ENCODE measurements at regions not wholly inside any gene's neighbourhood (a gene's known extent, or its start where the extent isn't known, plus 50 kb on each side); places are given as distances from the start of the nearest gene placed in this dataset.

- no peak for TF ChIP-seq CTCF (IDR thresholded peaks at IDR 0.05; ENCODE audit: low read depth, low read length)
- POLR2A ChIA-PET = no interaction called here
- CTCF ChIA-PET = no interaction called here
Measured at GRCh38 chr3:19093084-19093483, 55.2 kb upstream of the KCNH8 start.

GRCh38 chr3:19077388-19077787, 70.9 kb upstream of the KCNH8 start:
- Histone ChIP-seq H3K27ac (ENCODE audit: low read depth, low read length) (no peak overlapping the region), H3K4me3 (ENCODE audit: low read depth, low read length) (no peak overlapping the region), H3K9me3 (ENCODE audit: control insufficient read depth, insufficient read depth, low read length) (peaks cover 13% of the 10 kb centered on the region), H3K27me3 (ENCODE audit: control insufficient read depth, insufficient read depth, low read length) (no peaks in the 10 kb centered on the region)
- POLR2A ChIA-PET = no interaction called here
- DNase-seq (ENCODE audit: low read depth, low spot score) = no peak
- CTCF ChIA-PET = no interaction called here
- TF ChIP-seq CTCF (IDR thresholded peaks at IDR 0.05; ENCODE audit: low read depth, low read length) = no peak

More at GRCh38 chr3:19093084-19093483, 55.2 kb upstream of the KCNH8 start:
- no peak overlapping the region for H3K27ac ChIP-seq (ENCODE audit: low read depth, low read length)
- H3K27me3 ChIP-seq (ENCODE audit: control insufficient read depth, insufficient read depth, low read length) = no peaks in the 10 kb centered on the region
- no peak overlapping the region for H3K4me3 ChIP-seq (ENCODE audit: low read depth, low read length)
- no peak for DNase-seq (ENCODE audit: low read depth, low spot score)
- H3K9me3 ChIP-seq (ENCODE audit: control insufficient read depth, insufficient read depth, low read length) = no peaks in the 10 kb centered on the region

GRCh38 chr3:19075037-19075436, 73.3 kb upstream of the KCNH8 start:
- H3K9me3 ChIP-seq (ENCODE audit: control insufficient read depth, insufficient read depth, low read length) = peaks cover 13% of the 10 kb centered on the region
- CTCF ChIA-PET = no interaction called here
- H3K27ac ChIP-seq (ENCODE audit: low read depth, low read length) = no peak overlapping the region
- H3K4me3 ChIP-seq (ENCODE audit: low read depth, low read length) = no peak overlapping the region
- POLR2A ChIA-PET = no interaction called here
- no peak for DNase-seq (ENCODE audit: low read depth, low spot score)
- H3K27me3 ChIP-seq (ENCODE audit: control insufficient read depth, insufficient read depth, low read length) = no peaks in the 10 kb centered on the region
- TF ChIP-seq CTCF (IDR thresholded peaks at IDR 0.05; ENCODE audit: low read depth, low read length) = no peak

- ChIA-PET CTCF (no interaction called here), POLR2A (no interaction called here)
- Histone ChIP-seq H3K9me3 (ENCODE audit: control insufficient read depth, insufficient read depth, low read length) (peaks cover 15% of the 10 kb centered on the region), H3K4me3 (ENCODE audit: low read depth, low read length) (no peak overlapping the region), H3K27ac (ENCODE audit: low read depth, low read length) (no peak overlapping the region), H3K27me3 (ENCODE audit: control insufficient read depth, insufficient read depth, low read length) (no peaks in the 10 kb centered on the region)
- no peak for TF ChIP-seq CTCF (IDR thresholded peaks at IDR 0.05; ENCODE audit: low read depth, low read length)
- no peak for DNase-seq (ENCODE audit: low read depth, low spot score)
Measured at GRCh38 chr3:19074257-19074900, 73.9 kb upstream of the KCNH8 start.

- H3K27ac ChIP-seq (ENCODE audit: low read depth, low read length) = no peak overlapping the region
- no peaks in the 10 kb centered on the region for H3K27me3 ChIP-seq (ENCODE audit: control insufficient read depth, insufficient read depth, low read length)
- CTCF ChIA-PET = no interaction called here
- peaks cover 23% of the 10 kb centered on the region for H3K9me3 ChIP-seq (ENCODE audit: control insufficient read depth, insufficient read depth, low read length)
- H3K4me3 ChIP-seq (ENCODE audit: low read depth, low read length) = no peak overlapping the region
- DNase-seq (ENCODE audit: low read depth, low spot score) = no peak
- no peak for TF ChIP-seq CTCF (IDR thresholded peaks at IDR 0.05; ENCODE audit: low read depth, low read length)
- POLR2A ChIA-PET = no interaction called here
Measured at GRCh38 chr3:19073341-19074105, 74.8 kb upstream of the KCNH8 start.

Measured in AG04450 (cell line).